HEK293 (cell line): ENCODE measurements at regions not wholly inside any gene's neighbourhood (a gene's known extent, or its start where the extent isn't known, plus 50 kb on each side); places are given as distances from the start of the nearest gene placed in this dataset.
"Not testable (repeated sequence)": the region's sequence is repeated elsewhere in the genome, so short reads cannot be mapped to it uniquely, and the experiment has no call there.

Experiments used
- CTCF ChIA-PET: fragments of 350-600 bp; formaldehyde crosslinking; extraction: SDS; loops from one replicate; lab custom pipeline; 2021; ENCODE audit warnings: antibody characterized with exemption; lab: Yijun Ruan, JAX
- POLR2A ChIA-PET: fragments of 300-600 bp; formaldehyde crosslinking; extraction: SDS; loops from one replicate; lab custom pipeline; 2020; ENCODE audit warnings: antibody characterized with exemption, inconsistent platforms; lab: Yijun Ruan, JAX
- H3K27ac ChIP-seq: fragments of 200-500 bp; sonication (Bioruptor generic); 2 replicates; pipeline ENCODE4 v1.5.1; 2014; ENCODE audit warnings: low read depth, low read length, control low read depth, inconsistent platforms; ENCODE audit errors: extremely low read depth
- H3K36me3 ChIP-seq, 2 experiments: fragments of 200-500 bp in 1 of 2; sonication (Bioruptor generic) in 1 of 2; 1 replicate in 1 of 2; 2 replicates in 1 of 2; pipeline ENCODE4 v1.5.1; 2014 to 2017; ENCODE audit warnings: inconsistent platforms in 2 of 2, low read length in 2 of 2; ENCODE audit not compliant: control insufficient read depth in 2 of 2, insufficient read depth in 1 of 2
- H3K4me1 ChIP-seq: fragments of 200-500 bp; sonication (Bioruptor generic); 2 replicates; pipeline ENCODE4 v1.5.1; 2014; ENCODE audit warnings: mild to moderate bottlenecking, low read length, inconsistent platforms; ENCODE audit not compliant: control insufficient read depth, insufficient read depth
- H3K4me3 ChIP-seq: 2 replicates; pipeline ENCODE4 v1.5.1; 2011; ENCODE audit warnings: low read depth, mild to moderate bottlenecking, control low read depth, low read length, moderate library complexity
- H3K9me3 ChIP-seq: fragments of 200-500 bp; sonication (Bioruptor generic); 2 replicates; pipeline ENCODE4 v1.5.1; 2014; ENCODE audit warnings: low read depth, low read length, inconsistent platforms; ENCODE audit not compliant: control insufficient read depth, insufficient read depth
- GLIS2 ChIP-seq: fragments of 450-650 bp; formaldehyde crosslinking; IDR thresholded peaks from 2 replicates; pipeline ENCODE4 v1.5.1; 2016; ENCODE audit warnings: missing biosample characterization, missing genetic modification characterization
- SCRT2 ChIP-seq: fragments of 450-650 bp; formaldehyde crosslinking; IDR thresholded peaks from 2 replicates; pipeline ENCODE4 v1.5.1; 2016; ENCODE audit warnings: missing biosample characterization, missing genetic modification characterization
- ZNF140 ChIP-seq: fragments of 450-650 bp; formaldehyde crosslinking; IDR thresholded peaks from 2 replicates; pipeline ENCODE4 v1.5.1; 2016; ENCODE audit warnings: missing biosample characterization, missing genetic modification characterization
- ZNF175 ChIP-seq: fragments of 450-650 bp; formaldehyde crosslinking; IDR thresholded peaks from 2 replicates; pipeline ENCODE4 v1.5.1; 2016; ENCODE audit warnings: missing biosample characterization, missing genetic modification characterization
- ZNF248 ChIP-seq: fragments of 450-650 bp; formaldehyde crosslinking; IDR thresholded peaks from 2 replicates; pipeline ENCODE4 v1.5.1; 2017; ENCODE audit warnings: missing biosample characterization, missing genetic modification characterization
- ZNF416 ChIP-seq: fragments of 450-650 bp; formaldehyde crosslinking; IDR thresholded peaks from 2 replicates; pipeline ENCODE4 v1.5.1; 2016; ENCODE audit warnings: missing biosample characterization, missing genetic modification characterization
- ZNF514 ChIP-seq: fragments of 450-650 bp; formaldehyde crosslinking; IDR thresholded peaks from 2 replicates; pipeline ENCODE4 v1.5.1; 2016; ENCODE audit warnings: missing biosample characterization, missing genetic modification characterization
- ZNF549 ChIP-seq: fragments of 450-650 bp; IDR thresholded peaks from 2 replicates; pipeline ENCODE4 v1.5.1; 2018; ENCODE audit warnings: missing biosample characterization, missing genetic modification characterization, mild to moderate bottlenecking, inconsistent platforms, moderate library complexity
- ZNF596 ChIP-seq: fragments of 450-650 bp; IDR thresholded peaks from 2 replicates; pipeline ENCODE4 v1.5.0; 2018; ENCODE audit warnings: missing biosample characterization, mild to moderate bottlenecking, missing genetic modification characterization, moderate library complexity
- ZNF621 ChIP-seq: fragments of 450-650 bp; formaldehyde crosslinking; IDR thresholded peaks from 2 replicates; pipeline ENCODE4 v1.5.1; 2017; ENCODE audit warnings: missing biosample characterization, missing genetic modification characterization
- ZNF677 ChIP-seq: fragments of 450-650 bp; IDR thresholded peaks from 2 replicates; pipeline ENCODE4 v1.5.0; 2018; ENCODE audit warnings: missing biosample characterization, mild to moderate bottlenecking, missing genetic modification characterization, moderate library complexity
- TF ChIP-seq, protein P1 (sequence below): fragments of 450-650 bp; formaldehyde crosslinking; optimal IDR thresholded peaks from 2 replicates; pipeline ENCODE3; 2016; ENCODE audit warnings: missing biosample characterization, mild to moderate bottlenecking, missing genetic modification characterization

DNA sequence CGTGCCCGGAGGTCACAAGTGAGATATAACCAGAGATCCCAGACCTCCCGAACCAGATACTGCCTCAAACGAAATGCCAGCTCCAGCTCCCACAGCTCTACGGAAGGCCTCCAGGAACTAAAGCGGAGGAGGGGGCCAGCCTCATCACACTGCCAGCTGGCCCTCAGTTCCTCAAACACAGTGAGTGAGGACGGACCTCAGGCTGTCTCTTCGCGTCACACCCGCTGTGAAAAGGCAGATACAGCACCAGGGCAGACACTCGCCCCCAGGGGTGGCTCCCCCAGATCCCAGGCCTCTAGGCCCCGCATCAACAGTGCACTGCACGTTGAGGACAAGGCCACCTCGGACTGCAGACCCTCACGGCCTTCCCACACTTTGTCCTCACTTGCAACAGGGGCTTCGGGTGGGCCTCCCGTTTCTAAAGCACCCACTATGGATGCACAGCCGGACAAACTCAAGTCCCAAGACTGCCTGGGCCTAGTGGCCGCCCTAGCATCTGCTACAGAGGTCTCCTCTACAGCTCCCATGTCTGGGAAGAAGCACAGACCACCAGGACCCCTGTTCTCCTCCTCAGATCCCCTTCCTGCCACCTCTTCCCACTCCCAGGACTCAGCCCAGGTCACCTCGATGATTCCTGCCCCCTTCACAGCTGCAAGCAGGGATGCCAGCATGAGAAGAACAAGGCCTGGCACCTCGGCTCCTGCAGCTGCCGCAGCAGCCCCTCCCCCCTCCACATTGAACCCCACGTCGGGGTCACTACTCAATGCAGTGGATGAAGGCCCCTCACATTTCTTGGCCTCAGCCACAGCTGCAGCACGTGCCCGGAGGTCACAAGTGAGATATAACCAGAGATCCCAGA, 149.3 kb upstream of the C1QTNF3 start:
- CTCF ChIA-PET, H3K4me1 ChIP-seq, H3K9me3 ChIP-seq, POLR2A ChIA-PET, H3K36me3 ChIP-seq, H3K27ac ChIP-seq, H3K4me3 ChIP-seq: not testable (repeated sequence)
- TF ChIP-seq ZNF621 = 0 out of 2 replicates have a peak, but pooled peaks have one; percentile 17
- TF ChIP-seq, protein P1, sequence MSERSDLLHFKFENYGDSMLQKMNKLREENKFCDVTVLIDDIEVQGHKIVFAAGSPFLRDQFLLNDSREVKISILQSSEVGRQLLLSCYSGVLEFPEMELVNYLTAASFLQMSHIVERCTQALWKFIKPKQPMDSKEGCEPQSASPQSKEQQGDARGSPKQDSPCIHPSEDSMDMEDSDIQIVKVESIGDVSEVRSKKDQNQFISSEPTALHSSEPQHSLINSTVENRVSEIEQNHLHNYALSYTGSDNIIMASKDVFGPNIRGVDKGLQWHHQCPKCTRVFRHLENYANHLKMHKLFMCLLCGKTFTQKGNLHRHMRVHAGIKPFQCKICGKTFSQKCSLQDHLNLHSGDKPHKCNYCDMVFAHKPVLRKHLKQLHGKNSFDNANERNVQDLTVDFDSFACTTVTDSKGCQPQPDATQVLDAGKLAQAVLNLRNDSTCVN (tag by site-specific recombination) = peak; percentile 21
- 0 out of 2 replicates have a peak, but pooled peaks have one; percentile 41 for TF ChIP-seq ZNF416 (tag by site-specific recombination)
- 0 out of 2 replicates have a peak, but pooled peaks have one; percentile 14 for TF ChIP-seq ZNF140 (tag by site-specific recombination)
- 0 out of 2 replicates have a peak, but pooled peaks have one; percentile 49 for TF ChIP-seq ZNF175 (tag by site-specific recombination)
- peak; percentile 48 for TF ChIP-seq GLIS2
- 0 out of 2 replicates have a peak, but pooled peaks have one; percentile 11 for TF ChIP-seq ZNF248
- TF ChIP-seq ZNF514 = peak; percentile 47; the same call in 1 of the 2 replicates
- TF ChIP-seq, all 188 proteins: peak for 8; not testable (repeated sequence) for 180

DNA sequence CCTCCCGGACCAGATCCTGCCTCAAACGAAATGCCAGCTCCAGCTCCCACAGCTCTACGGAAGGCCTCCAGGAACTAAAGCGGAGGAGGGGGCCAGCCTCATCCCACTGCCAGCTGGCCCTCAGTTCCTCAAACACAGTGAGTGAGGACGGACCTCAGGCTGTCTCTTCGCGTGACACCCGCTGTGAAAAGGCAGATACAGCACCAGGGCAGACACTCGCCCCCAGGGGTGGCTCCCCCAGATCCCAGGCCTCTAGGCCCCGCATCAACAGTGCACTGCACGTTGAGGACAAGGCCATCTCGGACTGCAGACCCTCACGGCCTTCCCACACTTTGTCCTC, 149.9 kb upstream of the C1QTNF3 start:
- CTCF ChIA-PET, H3K4me3 ChIP-seq, H3K9me3 ChIP-seq, H3K4me1 ChIP-seq, H3K36me3 ChIP-seq, H3K27ac ChIP-seq, POLR2A ChIA-PET: not testable (repeated sequence)

DNA sequence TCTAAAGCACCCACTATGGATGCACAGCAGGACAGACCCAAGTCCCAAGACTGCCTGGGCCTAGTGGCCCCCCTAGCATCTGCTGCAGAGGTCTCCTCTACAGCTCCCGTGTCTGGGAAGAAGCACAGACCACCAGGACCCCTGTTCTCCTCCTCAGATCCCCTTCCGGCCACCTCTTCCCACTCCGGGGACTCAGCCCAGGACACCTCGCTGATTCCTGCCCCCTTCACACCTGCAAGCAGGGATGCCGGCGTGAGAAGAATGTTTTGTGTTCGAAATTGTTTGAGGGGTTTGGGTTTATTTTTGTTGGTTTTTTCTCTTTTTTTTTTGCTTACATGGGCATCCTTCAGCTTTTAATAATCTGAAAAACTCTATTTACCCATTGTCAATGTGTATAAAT, 150.3 kb upstream of the C1QTNF3 start:
- CTCF ChIA-PET, POLR2A ChIA-PET, H3K36me3 ChIP-seq, H3K27ac ChIP-seq, H3K4me1 ChIP-seq, H3K4me3 ChIP-seq, H3K9me3 ChIP-seq: not testable (repeated sequence)

DNA sequence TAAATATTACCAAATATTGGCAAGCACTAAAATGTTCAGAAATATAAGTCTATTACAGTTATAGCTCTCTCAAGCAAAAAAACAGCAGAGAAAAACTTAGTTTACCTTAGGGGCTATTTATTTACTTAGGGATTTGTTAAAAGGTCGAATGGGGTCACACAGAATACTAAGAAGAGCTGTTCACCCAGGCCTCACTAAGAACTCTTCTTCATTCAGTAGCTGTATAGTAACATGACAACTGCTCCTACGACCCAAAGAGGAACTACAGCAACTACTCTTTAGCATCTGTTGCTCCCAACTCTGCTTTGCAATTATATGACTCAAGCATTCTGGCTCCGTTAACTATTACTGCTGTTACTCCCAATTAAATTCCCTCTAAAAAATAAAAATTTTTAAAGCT, 150.8 kb upstream of the C1QTNF3 start:
- CTCF ChIA-PET, H3K4me3 ChIP-seq, H3K36me3 ChIP-seq, H3K9me3 ChIP-seq, H3K27ac ChIP-seq, POLR2A ChIA-PET, H3K4me1 ChIP-seq: not testable (repeated sequence)
- TF ChIP-seq ZNF677 (tag by site-specific recombination) (peak; percentile 36; the same call in 1 of the 2 replicates), ZNF596 (tag by site-specific recombination) (0 out of 2 replicates have a peak, but pooled peaks have one; percentile 42), ZNF549 (peak; percentile 39; the same call in 1 of the 2 replicates), SCRT2 (tag by site-specific recombination) (peak; percentile 66)

DNA sequence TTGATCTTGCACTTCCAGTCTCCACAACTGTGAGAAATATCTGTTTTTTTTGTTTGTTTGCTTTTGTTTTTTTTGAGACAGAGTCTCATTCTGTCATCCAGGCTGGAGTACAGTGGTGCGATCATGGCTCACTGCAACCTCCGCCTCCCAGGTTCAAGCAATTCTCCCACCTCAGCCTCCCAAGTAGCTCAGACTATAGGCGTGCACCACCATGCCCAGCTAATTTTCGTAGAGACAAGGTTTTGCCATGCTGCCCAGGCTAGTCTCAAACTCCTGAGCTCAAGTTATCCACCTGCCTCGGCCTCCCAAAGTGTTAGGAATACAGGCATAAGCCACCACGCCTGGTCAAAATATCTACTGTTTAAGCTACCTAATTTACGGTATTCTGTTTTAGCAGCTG, 153.1 kb upstream of the C1QTNF3 start:
- POLR2A ChIA-PET, H3K36me3 ChIP-seq, H3K4me1 ChIP-seq: not testable (repeated sequence)

DNA sequence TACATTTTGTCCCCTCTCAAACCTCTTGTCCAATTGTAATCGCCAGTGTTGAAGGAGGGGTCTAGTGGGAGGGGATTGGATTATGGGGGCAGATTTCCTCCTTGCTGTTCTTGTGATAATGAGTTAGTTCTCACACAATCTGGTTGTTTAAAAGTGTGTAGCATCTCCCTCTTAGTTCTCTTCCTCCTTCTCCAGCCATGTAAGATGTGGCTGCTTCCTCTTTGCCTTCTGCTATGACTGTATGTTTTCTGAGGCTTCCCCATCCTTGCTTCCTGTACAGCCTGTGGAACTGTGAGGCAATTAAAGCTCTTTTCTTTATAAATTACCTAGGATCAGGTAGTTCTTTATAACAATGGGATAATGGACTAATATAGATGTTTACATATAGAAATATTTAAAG, 162.3 kb upstream of the C1QTNF3 start:
- H3K4me1 ChIP-seq, H3K4me3 ChIP-seq, POLR2A ChIA-PET, H3K27ac ChIP-seq, CTCF ChIA-PET, H3K36me3 ChIP-seq, H3K9me3 ChIP-seq: not testable (repeated sequence)

More for the DNA sequence above, 153.1 kb upstream of the C1QTNF3 start:
- H3K9me3 ChIP-seq, H3K4me3 ChIP-seq, H3K27ac ChIP-seq, CTCF ChIA-PET: not testable (repeated sequence)

DNA sequence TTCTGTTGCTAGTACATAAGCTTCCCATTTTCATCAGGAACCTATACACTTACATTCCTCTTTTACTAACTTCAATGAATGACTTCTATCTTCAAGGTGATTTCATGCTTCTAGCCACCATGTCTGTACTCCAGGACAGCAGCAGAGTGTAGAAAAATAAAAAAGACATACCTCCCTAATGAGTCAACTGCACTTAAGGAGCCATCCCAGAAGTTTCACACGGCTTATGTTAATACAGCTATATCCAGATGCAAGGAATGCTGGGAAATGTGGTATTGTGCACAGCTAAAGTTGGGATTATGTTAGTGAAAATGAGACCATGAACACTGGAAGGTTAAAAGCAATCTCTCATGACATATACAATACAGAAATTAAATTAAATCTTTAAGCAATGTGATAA, 174.4 kb upstream of the C1QTNF3 start:
- H3K9me3 ChIP-seq, POLR2A ChIA-PET, H3K4me1 ChIP-seq, H3K36me3 ChIP-seq, CTCF ChIA-PET, H3K27ac ChIP-seq, H3K4me3 ChIP-seq: not testable (repeated sequence)
